BJ (cell line): ENCODE measurements at regions not wholly inside any gene's neighbourhood (a gene's known extent, or its start where the extent isn't known, plus 50 kb on each side); places are given as distances from the start of the nearest gene placed in this dataset.

Source experiments
- CTCF ChIA-PET: fragments of 350-600 bp; formaldehyde crosslinking; extraction: SDS; loops from one replicate; lab custom pipeline; 2021; ENCODE audit warnings: antibody characterized with exemption, inconsistent platforms; lab: Yijun Ruan, JAX
- POLR2A ChIA-PET: fragments of 300-600 bp; sonication (Branson Sonifier 250); formaldehyde crosslinking; extraction: SDS; loops from one replicate; lab custom pipeline; 2021; ENCODE audit warnings: antibody characterized with exemption; lab: Charles Lee
- DNase-seq: peaks from one replicate; pipeline ENCODE4 v3.0.0-alpha.2; 2011; ENCODE audit warnings: low read depth
- H3K27me3 ChIP-seq: 2 replicates; pipeline ENCODE4 v1.6.0; 2011; ENCODE audit warnings: low read length; ENCODE audit not compliant: control insufficient read depth, insufficient read depth
- H3K36me3 ChIP-seq: 2 replicates; pipeline ENCODE4 v1.5.1; 2011; ENCODE audit warnings: low read length; ENCODE audit not compliant: control insufficient read depth, insufficient read depth
- H3K4me3 ChIP-seq: 2 replicates; pipeline ENCODE4 v1.5.1; 2011; ENCODE audit warnings: low read depth, mild to moderate bottlenecking, control low read depth, low read length
- CTCF ChIP-seq: IDR thresholded peaks from 2 replicates; pipeline ENCODE4 v1.5.1; 2011; ENCODE audit warnings: low read depth, mild to moderate bottlenecking, control low read depth, inconsistent platforms, low read length, moderate library complexity; ENCODE audit not compliant: insufficient read depth

DNA sequence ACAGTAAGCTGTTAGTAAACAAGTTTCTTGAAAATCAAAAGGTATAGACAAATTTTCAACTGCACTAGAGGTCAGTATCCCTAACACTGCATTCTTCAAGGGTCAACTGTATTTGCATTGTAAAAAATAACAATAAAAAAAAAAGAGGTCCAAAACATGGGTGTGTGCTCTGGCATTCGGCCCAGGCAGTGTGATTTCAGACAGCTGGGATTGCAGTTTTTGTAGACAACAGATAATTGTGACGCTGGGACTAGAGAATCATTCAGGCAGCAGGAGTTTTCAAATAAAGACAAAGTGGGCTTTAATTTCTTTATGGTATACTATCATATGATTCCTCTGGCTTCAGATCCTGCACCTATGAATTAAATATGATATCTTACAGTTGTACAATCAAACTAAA, 543.2 kb upstream of the SEMA3D start:
- H3K36me3 ChIP-seq, result no peaks in the 10 kb centered on the region
- ChIA-PET POLR2A (no interaction called here), CTCF (no interaction called here)
- no peak for DNase-seq
- no peak overlapping the region for H3K4me3 ChIP-seq
- H3K27me3 ChIP-seq, result no peaks in the 10 kb centered on the region
- TF ChIP-seq CTCF, result no peak

DNA sequence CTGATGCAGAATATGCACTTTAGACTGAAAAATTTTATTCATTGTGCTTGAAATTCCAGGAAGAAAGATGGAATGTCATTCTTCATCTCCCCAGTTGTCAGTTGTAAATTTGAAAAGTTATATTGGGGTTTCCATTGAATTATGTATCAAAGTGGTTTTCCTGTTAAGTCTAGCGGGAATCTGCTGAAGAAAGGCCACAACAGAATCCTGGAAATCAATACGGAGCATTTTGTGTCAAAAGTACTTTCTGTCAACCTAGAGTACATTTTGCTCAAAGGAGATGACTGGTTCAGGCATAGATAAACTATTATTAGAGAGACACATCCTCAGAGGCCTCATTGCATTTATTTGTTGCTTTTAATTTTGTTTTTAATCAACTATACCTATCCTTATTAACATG, 538.2 kb upstream of the SEMA3D start:
- Histone ChIP-seq H3K4me3 (no peak overlapping the region), H3K36me3 (no peaks in the 10 kb centered on the region), H3K27me3 (no peaks in the 10 kb centered on the region)
- no peak for DNase-seq
- POLR2A ChIA-PET, result no interaction called here
- CTCF ChIA-PET, result no interaction called here
- no peak for TF ChIP-seq CTCF

GRCh38 chr7:85719981-85720953, 533.4 kb upstream of the SEMA3D start:
- ChIA-PET POLR2A (no interaction called here), CTCF (interaction anchor here (0.9 kb wide), 1 partner anchor 29 kb away, joined by 3 read pairs; no protein-coding TSS in a partner anchor)
- Histone ChIP-seq H3K4me3 (no peak overlapping the region), H3K27me3 (no peaks in the 10 kb centered on the region), H3K36me3 (no peaks in the 10 kb centered on the region)
- TF ChIP-seq CTCF, result no peak
- peak; percentile 29 for DNase-seq

DNA sequence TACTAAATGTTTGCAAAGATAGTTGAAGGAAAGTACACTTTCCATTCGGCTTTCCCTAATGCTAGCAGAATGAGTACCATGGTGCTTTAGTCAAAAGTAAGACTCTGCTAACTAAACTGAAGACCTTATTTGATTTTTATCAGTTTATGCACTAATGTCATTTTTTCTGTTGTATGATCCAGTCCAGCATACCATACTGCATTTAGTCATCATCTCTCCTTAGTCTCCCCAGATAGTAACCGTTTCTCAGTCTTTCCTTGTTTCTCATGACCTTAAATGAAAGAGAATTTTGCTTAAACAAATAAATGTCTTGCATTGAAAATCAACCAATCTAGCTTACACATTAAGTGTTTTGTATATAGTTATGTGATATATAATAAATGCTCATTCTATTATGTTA, 529.5 kb upstream of the SEMA3D start:
- ChIA-PET POLR2A (no interaction called here), CTCF (interaction anchor here (0.8 kb wide), 1 partner anchor 37 kb away, joined by 4 read pairs; no protein-coding TSS in a partner anchor)

More for the DNA sequence above, 529.5 kb upstream of the SEMA3D start:
- H3K4me3 ChIP-seq, result no peak overlapping the region
- DNase-seq, result no peak
- no peaks in the 10 kb centered on the region for H3K36me3 ChIP-seq
- TF ChIP-seq CTCF, result no peak
- no peaks in the 10 kb centered on the region for H3K27me3 ChIP-seq
